GM23338 (cell line): ENCODE measurements at regions not wholly inside any gene's neighbourhood (a gene's known extent, or its start where the extent isn't known, plus 50 kb on each side); places are given as distances from the start of the nearest gene placed in this dataset.

Experiments used
- ATAC-seq: fragments of 200-7000 bp; cut with Tn5 transposase; 3 replicates; pipeline ENCODE4 v1.9.1; 2020
- DNase-seq: peaks from one replicate; pipeline ENCODE4 v3.0.0-alpha.2; 2015; ENCODE audit warnings: low spot score
- H2AFZ ChIP-seq: fragments of 200-600 bp; sonication (generic); 2 replicates; pipeline ENCODE4 v1.8.0; 2016; ENCODE audit warnings: antibody characterized with exemption, mild to moderate bottlenecking, moderate library complexity
- H3F3A ChIP-seq: fragments of 200-600 bp; sonication (generic); replicated peaks from 2 replicates; pipeline ENCODE4 v1.8.0; 2017; ENCODE audit warnings: antibody characterized with exemption, mixed run types, low read depth
- H3K27ac ChIP-seq: fragments of 200-600 bp; sonication (generic); 2 replicates; pipeline ENCODE4 v1.6.1; 2016; ENCODE audit warnings: low read depth
- H3K27me3 ChIP-seq: fragments of 200-600 bp; sonication (generic); 2 replicates; pipeline ENCODE4 v1.8.0; 2016; ENCODE audit warnings: mild to moderate bottlenecking, mixed run types, moderate library complexity; ENCODE audit not compliant: insufficient read depth
- H3K36me3 ChIP-seq: fragments of 200-600 bp; sonication (generic); 2 replicates; pipeline ENCODE4 v1.8.0; 2016; ENCODE audit warnings: mild to moderate bottlenecking; ENCODE audit not compliant: insufficient read depth
- H3K4me1 ChIP-seq: fragments of 200-600 bp; sonication (generic); 2 replicates; pipeline ENCODE4 v1.8.0; 2016; ENCODE audit warnings: mild to moderate bottlenecking, moderate library complexity; ENCODE audit not compliant: insufficient read depth
- H3K4me2 ChIP-seq: fragments of 200-600 bp; sonication (generic); 2 replicates; pipeline ENCODE4 v1.7.1; 2017; ENCODE audit warnings: mixed run types
- H3K4me3 ChIP-seq: fragments of 200-600 bp; sonication (generic); 2 replicates; pipeline ENCODE4 v1.6.1; 2016; ENCODE audit warnings: mixed run types
- H3K79me2 ChIP-seq: fragments of 200-600 bp; sonication (generic); replicated peaks from 2 replicates; pipeline ENCODE4 v1.8.0; 2017; ENCODE audit warnings: mild to moderate bottlenecking; ENCODE audit not compliant: insufficient read depth
- H3K9me2 ChIP-seq: fragments of 200-600 bp; sonication (generic); 2 replicates; pipeline ENCODE4 v1.8.0; 2017; ENCODE audit not compliant: insufficient read depth
- H4K20me1 ChIP-seq: fragments of 200-600 bp; sonication (generic); replicated peaks from 2 replicates; pipeline ENCODE4 v1.8.0; 2017; ENCODE audit warnings: mild to moderate bottlenecking; ENCODE audit not compliant: insufficient read depth
- H3K27ac Mint-ChIP-seq: 2 replicates; pipeline ENCODE4 v1.8.0; 2020; ENCODE audit warnings: inconsistent platforms, mild to moderate bottlenecking, moderate library complexity, mixed read lengths
- H3K27me3 Mint-ChIP-seq: 3 replicates; pipeline ENCODE4 v1.8.0; 2022; ENCODE audit warnings: low read depth, mild to moderate bottlenecking, moderate library complexity, mixed read lengths, inconsistent platforms; ENCODE audit not compliant: insufficient read depth, poor library complexity
- H3K36me3 Mint-ChIP-seq: 3 replicates; pipeline ENCODE4 v1.8.0; 2021; ENCODE audit warnings: low read depth, mild to moderate bottlenecking, inconsistent platforms, moderate library complexity, mixed read lengths
- H3K4me1 Mint-ChIP-seq: 3 replicates; pipeline ENCODE4 v1.8.0; 2020; ENCODE audit warnings: mild to moderate bottlenecking, inconsistent platforms, mixed read lengths
- H3K4me3 Mint-ChIP-seq: 3 replicates; pipeline ENCODE4 v1.8.0; 2021; ENCODE audit warnings: moderate library complexity, mild to moderate bottlenecking, inconsistent platforms, mixed read lengths
- H3K9me3 Mint-ChIP-seq: 3 replicates; pipeline ENCODE4 v1.8.0; 2020; ENCODE audit warnings: moderate library complexity, mild to moderate bottlenecking, inconsistent platforms, mixed read lengths
- CREB1 ChIP-seq: fragments of 250-450 bp; sonication (Bioruptor Pico); IDR thresholded peaks from 2 replicates; pipeline ENCODE4 v1.5.0; 2020; ENCODE audit warnings: low read depth, mild to moderate bottlenecking, moderate library complexity
- EZH2phosphoT487 ChIP-seq: fragments of 200-600 bp; sonication (generic); IDR thresholded peaks from one replicate; pipeline ENCODE4 v1.8.1; 2018; ENCODE audit warnings: antibody characterized with exemption; ENCODE audit not compliant: unreplicated experiment
- NANOG ChIP-seq: IDR thresholded peaks from 2 replicates; pipeline ENCODE4 v1.6.1; 2016; ENCODE audit warnings: antibody characterized with exemption, borderline replicate concordance
- POLR2AphosphoS5 ChIP-seq: IDR thresholded peaks from 2 replicates; pipeline ENCODE4 v1.6.1; 2016; ENCODE audit warnings: antibody characterized with exemption, low read depth
- STAT1 ChIP-seq: IDR thresholded peaks from one replicate; pipeline ENCODE4 v1.6.1; 2016; ENCODE audit warnings: antibody characterized with exemption; ENCODE audit not compliant: unreplicated experiment
- ZNF331 ChIP-seq: fragments of 250-450 bp; sonication (Bioruptor Pico); IDR thresholded peaks from 2 replicates; pipeline ENCODE4 v1.5.0; 2020; ENCODE audit warnings: low read depth, mild to moderate bottlenecking, moderate library complexity
- ZNF462 ChIP-seq: fragments of 250-450 bp; sonication (Bioruptor Pico); IDR thresholded peaks from 2 replicates; pipeline ENCODE4 v1.5.0; 2020; ENCODE audit warnings: mild to moderate bottlenecking, moderate library complexity
- TF ChIP-seq, protein P1 (sequence below): IDR thresholded peaks from 2 replicates; pipeline ENCODE4 v1.6.1; 2016; ENCODE audit warnings: antibody characterized with exemption

- TF ChIP-seq ZNF462 (CRISPR knock-in tag), result no peak
These were observed 471.4 kb downstream of the CMPK2 start (continued) for GRCh38 chr2:6394276-6394675.

GRCh38 chr2:6398421-6398820 lies 467.3 kb downstream of the CMPK2 start:
- Histone ChIP-seq H4K20me1 (no peaks in the 10 kb centered on the region), H3K79me2 (no peaks in the 10 kb centered on the region), H3K4me2 (no peak overlapping the region), H3K27ac (no peak overlapping the region), H3K9me2 (0 out of 2 replicates have a peak, but pooled peaks cover 3% of the 10 kb centered on the region), H3K4me1 (no peaks in the 10 kb centered on the region), H3F3A (no peaks in the 10 kb centered on the region), H3K4me3 (no peak overlapping the region), H2AFZ (no peak overlapping the region), H3K36me3 (no peaks in the 10 kb centered on the region), H3K27me3 (no peaks in the 10 kb centered on the region)
- no peaks in the 10 kb centered on the region; the same call in 2 of the 3 replicates for H3K36me3 Mint-ChIP-seq
- no peak for DNase-seq
- no peak for ATAC-seq
- H3K27me3 Mint-ChIP-seq, result no peaks in the 10 kb centered on the region
- peaks cover 51% of the 10 kb centered on the region for H3K9me3 Mint-ChIP-seq
- H3K27ac Mint-ChIP-seq, result no peak overlapping the region
- TF ChIP-seq POLR2AphosphoS5 (no peak), ZNF331 (no peak), CREB1 (CRISPR knock-in tag) (no peak), EZH2phosphoT487 (no peak), NANOG (no peak), STAT1 (no peak)
- TF ChIP-seq, protein P1, sequence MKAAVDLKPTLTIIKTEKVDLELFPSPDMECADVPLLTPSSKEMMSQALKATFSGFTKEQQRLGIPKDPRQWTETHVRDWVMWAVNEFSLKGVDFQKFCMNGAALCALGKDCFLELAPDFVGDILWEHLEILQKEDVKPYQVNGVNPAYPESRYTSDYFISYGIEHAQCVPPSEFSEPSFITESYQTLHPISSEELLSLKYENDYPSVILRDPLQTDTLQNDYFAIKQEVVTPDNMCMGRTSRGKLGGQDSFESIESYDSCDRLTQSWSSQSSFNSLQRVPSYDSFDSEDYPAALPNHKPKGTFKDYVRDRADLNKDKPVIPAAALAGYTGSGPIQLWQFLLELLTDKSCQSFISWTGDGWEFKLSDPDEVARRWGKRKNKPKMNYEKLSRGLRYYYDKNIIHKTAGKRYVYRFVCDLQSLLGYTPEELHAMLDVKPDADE, result no peak
- H3K4me3 Mint-ChIP-seq, result no peak overlapping the region
- H3K4me1 Mint-ChIP-seq, result no peaks in the 10 kb centered on the region
